ENCODE measurements at regions not wholly inside any gene's neighbourhood (a gene's known extent, or its start where the extent isn't known, plus 50 kb on each side); places are given as distances from the start of the nearest gene placed in this dataset.

DNA sequence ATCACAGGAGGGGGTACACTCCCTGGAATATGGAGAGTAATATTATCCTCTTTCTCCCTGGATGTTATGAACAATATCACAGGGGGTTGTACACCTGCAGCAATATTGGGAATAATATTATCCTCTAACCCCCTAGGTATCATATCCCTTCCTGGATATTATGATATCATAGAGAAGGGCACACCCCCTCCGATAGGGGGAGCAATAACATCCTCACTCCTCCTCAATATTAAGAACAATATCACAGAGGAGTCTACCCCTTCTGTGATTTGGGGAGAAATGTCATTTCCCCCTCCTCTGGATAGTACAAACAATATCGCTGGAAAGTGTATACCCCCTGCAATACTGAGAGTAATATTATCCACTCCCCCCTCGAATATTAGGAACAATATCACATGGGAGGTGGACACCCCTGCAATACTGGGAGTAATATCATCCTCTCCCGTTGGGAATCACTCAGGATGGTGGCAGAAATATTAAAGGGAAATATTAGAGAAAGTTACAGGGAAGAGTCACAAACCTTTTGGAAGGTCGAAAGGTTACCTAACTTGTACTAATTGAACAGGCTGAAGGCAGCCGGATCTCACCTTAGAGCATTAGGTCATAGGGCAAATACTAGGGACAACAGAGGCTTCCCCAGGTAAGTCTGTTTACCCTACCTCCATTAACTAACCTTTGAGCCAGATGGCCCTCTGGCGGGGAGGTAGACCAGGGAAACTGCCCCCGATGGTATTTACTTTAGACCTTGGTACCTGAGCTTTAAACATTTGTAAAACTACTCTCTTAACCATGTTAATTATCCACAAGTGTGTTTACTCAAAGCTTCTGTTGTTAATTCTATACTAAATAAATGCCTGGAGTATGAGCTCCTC is 57.5 kb upstream of the FREM1 start:
- H3K9me2 ChIP-seq (replicated peaks; ENCODE audit: insufficient read depth, low read length): no peaks in the 10 kb centered on the region
- no peaks in the 10 kb centered on the region for H3F3A ChIP-seq (ENCODE audit: insufficient read depth)
- no peaks in the 10 kb centered on the region for H3K9me3 ChIP-seq (ENCODE audit: insufficient read depth, low read length)
- TF ChIP-seq, protein P1, sequence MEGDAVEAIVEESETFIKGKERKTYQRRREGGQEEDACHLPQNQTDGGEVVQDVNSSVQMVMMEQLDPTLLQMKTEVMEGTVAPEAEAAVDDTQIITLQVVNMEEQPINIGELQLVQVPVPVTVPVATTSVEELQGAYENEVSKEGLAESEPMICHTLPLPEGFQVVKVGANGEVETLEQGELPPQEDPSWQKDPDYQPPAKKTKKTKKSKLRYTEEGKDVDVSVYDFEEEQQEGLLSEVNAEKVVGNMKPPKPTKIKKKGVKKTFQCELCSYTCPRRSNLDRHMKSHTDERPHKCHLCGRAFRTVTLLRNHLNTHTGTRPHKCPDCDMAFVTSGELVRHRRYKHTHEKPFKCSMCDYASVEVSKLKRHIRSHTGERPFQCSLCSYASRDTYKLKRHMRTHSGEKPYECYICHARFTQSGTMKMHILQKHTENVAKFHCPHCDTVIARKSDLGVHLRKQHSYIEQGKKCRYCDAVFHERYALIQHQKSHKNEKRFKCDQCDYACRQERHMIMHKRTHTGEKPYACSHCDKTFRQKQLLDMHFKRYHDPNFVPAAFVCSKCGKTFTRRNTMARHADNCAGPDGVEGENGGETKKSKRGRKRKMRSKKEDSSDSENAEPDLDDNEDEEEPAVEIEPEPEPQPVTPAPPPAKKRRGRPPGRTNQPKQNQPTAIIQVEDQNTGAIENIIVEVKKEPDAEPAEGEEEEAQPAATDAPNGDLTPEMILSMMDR (IDR thresholded peaks at IDR 0.05; ENCODE audit: insufficient read depth, low read length, poor library complexity, severe bottlenecking): no peak
- TF ChIP-seq EZH2phosphoT487 (conservative IDR thresholded peaks at IDR 0.05; ENCODE audit: low read length): no peak
- H3K27ac ChIP-seq (ENCODE audit: low read depth, low read length): no peak overlapping the region
- no peaks in the 10 kb centered on the region for H3K27me3 ChIP-seq (ENCODE audit: low read length)
- H4K20me1 ChIP-seq (ENCODE audit: low read depth, low read length): no peaks in the 10 kb centered on the region
- H2AFZ ChIP-seq (ENCODE audit: low read depth, low read length, severe bottlenecking): no peak overlapping the region
- H3K4me3 ChIP-seq (ENCODE audit: insufficient read depth, low read length, poor library complexity, severe bottlenecking): no peak overlapping the region
- no peak overlapping the region for H3K9ac ChIP-seq (ENCODE audit: low read length)
- H3K4me2 ChIP-seq (ENCODE audit: low read depth, low read length, poor library complexity, severe bottlenecking): no peak overlapping the region
- H3K36me3 ChIP-seq (ENCODE audit: low read length): no peaks in the 10 kb centered on the region
- H3K79me2 ChIP-seq (ENCODE audit: insufficient read depth, low read length): no peaks in the 10 kb centered on the region

DNA sequence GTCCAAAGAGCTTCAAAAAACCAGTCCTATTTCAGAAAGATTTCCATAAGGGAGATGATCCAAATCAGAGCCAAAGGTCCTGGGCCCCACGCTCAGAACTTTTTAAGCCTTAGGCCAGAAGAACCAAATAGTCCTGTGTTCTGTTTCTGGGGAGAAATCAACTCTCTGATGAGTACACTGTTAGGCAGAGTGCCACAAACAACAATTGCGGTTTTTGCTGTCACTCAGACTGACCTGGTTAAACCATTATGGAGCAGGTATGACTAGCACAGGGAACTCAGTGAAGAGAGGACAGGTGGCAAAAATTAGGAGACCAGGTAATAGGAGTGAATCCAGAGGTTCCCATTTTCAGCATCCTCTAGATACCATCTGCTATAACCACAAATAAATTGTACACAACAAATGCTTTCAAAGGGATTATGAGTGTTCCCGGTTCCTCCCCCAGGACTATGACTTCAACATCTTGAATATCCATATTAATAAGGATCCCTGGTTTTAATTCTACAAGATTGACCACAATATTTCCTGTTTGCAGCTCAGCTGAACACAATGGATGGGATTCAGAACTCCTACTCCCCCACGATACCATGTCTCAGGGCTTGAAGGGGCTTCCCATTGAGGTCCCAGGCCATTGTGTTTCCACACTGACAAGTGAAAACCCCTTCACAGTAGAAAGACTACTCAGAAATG is 52.1 kb upstream of the FREM1 start:
- H3K4me3 ChIP-seq (ENCODE audit: insufficient read depth, low read length, poor library complexity, severe bottlenecking): no peak overlapping the region
- no peak overlapping the region for H3K4me2 ChIP-seq (ENCODE audit: low read depth, low read length, poor library complexity, severe bottlenecking)
- H3K27ac ChIP-seq (ENCODE audit: low read depth, low read length): no peak overlapping the region
- H4K20me1 ChIP-seq (ENCODE audit: low read depth, low read length): no peaks in the 10 kb centered on the region
- H3K79me2 ChIP-seq (ENCODE audit: insufficient read depth, low read length): no peaks in the 10 kb centered on the region
- H2AFZ ChIP-seq (ENCODE audit: low read depth, low read length, severe bottlenecking): no peak overlapping the region
- no peak overlapping the region for H3K9ac ChIP-seq (ENCODE audit: low read length)
- TF ChIP-seq, protein P1 (IDR thresholded peaks at IDR 0.05; ENCODE audit: insufficient read depth, low read length, poor library complexity, severe bottlenecking): no peak
- no peak for TF ChIP-seq EZH2phosphoT487 (conservative IDR thresholded peaks at IDR 0.05; ENCODE audit: low read length)
- no peaks in the 10 kb centered on the region for H3K9me3 ChIP-seq (ENCODE audit: insufficient read depth, low read length)
- H3K27me3 ChIP-seq (ENCODE audit: low read length): no peaks in the 10 kb centered on the region
- no peaks in the 10 kb centered on the region for H3K36me3 ChIP-seq (ENCODE audit: low read length)
- H3K9me2 ChIP-seq (replicated peaks; ENCODE audit: insufficient read depth, low read length): no peaks in the 10 kb centered on the region
- H3F3A ChIP-seq (ENCODE audit: insufficient read depth): no peaks in the 10 kb centered on the region

DNA sequence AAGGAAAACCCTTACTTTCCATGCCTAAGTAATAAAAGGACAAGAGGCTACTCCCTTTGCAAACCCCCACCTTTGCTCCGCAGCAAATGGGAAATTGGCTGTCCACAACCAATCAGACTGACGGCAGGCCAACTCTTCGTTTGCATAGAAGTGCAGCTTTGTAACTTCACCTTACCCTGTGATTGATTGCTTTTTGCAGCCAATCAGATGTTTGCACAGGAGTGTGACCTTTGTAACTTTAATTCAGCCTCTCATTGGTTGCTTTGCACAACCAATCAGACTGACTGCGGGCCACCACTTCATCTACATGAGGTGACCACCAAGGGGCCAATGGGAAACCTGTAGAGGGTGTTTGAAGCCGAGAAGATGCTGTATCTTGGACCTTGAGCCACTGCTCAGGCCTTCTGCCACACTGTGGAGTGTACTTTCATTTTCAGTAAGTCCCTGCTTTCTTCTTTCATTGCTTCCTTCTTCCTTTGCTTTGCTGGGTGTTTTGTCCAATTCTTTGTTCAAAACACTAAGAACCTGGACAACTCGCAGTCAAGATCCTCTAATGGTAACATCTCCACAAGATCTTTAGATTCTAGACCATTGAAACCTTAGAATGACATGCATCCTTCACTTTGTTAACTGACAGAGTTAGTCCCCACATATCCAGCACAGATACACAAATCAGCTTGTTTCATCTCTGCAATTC is 51.3 kb upstream of the FREM1 start:
- no peak overlapping the region for H3K9ac ChIP-seq (ENCODE audit: low read length)

More for the DNA sequence above, 51.3 kb upstream of the FREM1 start:
- no peak overlapping the region for H3K4me3 ChIP-seq (ENCODE audit: insufficient read depth, low read length, poor library complexity, severe bottlenecking)
- H4K20me1 ChIP-seq (ENCODE audit: low read depth, low read length): no peaks in the 10 kb centered on the region
- H3K4me2 ChIP-seq (ENCODE audit: low read depth, low read length, poor library complexity, severe bottlenecking): no peak overlapping the region
- no peak overlapping the region for H3K27ac ChIP-seq (ENCODE audit: low read depth, low read length)
- H3K27me3 ChIP-seq (ENCODE audit: low read length): no peaks in the 10 kb centered on the region
- H3K36me3 ChIP-seq (ENCODE audit: low read length): no peaks in the 10 kb centered on the region
- no peak overlapping the region for H2AFZ ChIP-seq (ENCODE audit: low read depth, low read length, severe bottlenecking)
- TF ChIP-seq, protein P1 (IDR thresholded peaks at IDR 0.05; ENCODE audit: insufficient read depth, low read length, poor library complexity, severe bottlenecking): no peak
- no peak for TF ChIP-seq EZH2phosphoT487 (conservative IDR thresholded peaks at IDR 0.05; ENCODE audit: low read length)
- no peaks in the 10 kb centered on the region for H3K9me3 ChIP-seq (ENCODE audit: insufficient read depth, low read length)
- no peaks in the 10 kb centered on the region for H3F3A ChIP-seq (ENCODE audit: insufficient read depth)
- H3K79me2 ChIP-seq (ENCODE audit: insufficient read depth, low read length): no peaks in the 10 kb centered on the region
- no peaks in the 10 kb centered on the region for H3K9me2 ChIP-seq (replicated peaks; ENCODE audit: insufficient read depth, low read length)

Data from SU-DHL-6 (cell line).